ENCODE measurements at regions not wholly inside any gene's neighbourhood (a gene's known extent, or its start where the extent isn't known, plus 50 kb on each side); places are given as distances from the start of the nearest gene placed in this dataset.

GRCh38 chr9:16343249-16344237 is 526.9 kb downstream of the BNC2 start:
- no peak for TF ChIP-seq EZH2 (IDR thresholded peaks at IDR 0.05; ENCODE audit: borderline replicate concordance)
- Histone ChIP-seq H3K27me3 (no peaks in the 10 kb centered on the region), H3K27ac (peak overlapping the region; percentile 54), H3K9me3 (ENCODE audit: low read depth) (no peaks in the 10 kb centered on the region), H3K4me3 (no peak overlapping the region), H2AFZ (no peak overlapping the region), H3K4me1 (ENCODE audit: insufficient read depth) (peaks cover 4% of the 10 kb centered on the region), H3K36me3 (replicated peaks; ENCODE audit: insufficient read depth, low read depth) (no peaks in the 10 kb centered on the region), H3K79me2 (no peaks in the 10 kb centered on the region), H4K20me1 (ENCODE audit: insufficient read depth, poor library complexity, severe bottlenecking) (no peaks in the 10 kb centered on the region), H3K4me2 (no peak overlapping the region), H3K9me2 (replicated peaks; ENCODE audit: insufficient read depth) (no peaks in the 10 kb centered on the region)
- 71% methylated on average over 12 of the region's 12 CpGs for WGBS (ENCODE audit: low lambda C conversion rate, missing lambda C conversion rate)
- DNase-seq (ENCODE audit: low spot score): no peak

GRCh38 chr9:16344343-16344742 is 526.1 kb downstream of the BNC2 start:
- Histone ChIP-seq H3K27me3 (no peaks in the 10 kb centered on the region), H3K9me2 (replicated peaks; ENCODE audit: insufficient read depth) (no peaks in the 10 kb centered on the region), H3K4me2 (no peak overlapping the region), H3K36me3 (replicated peaks; ENCODE audit: insufficient read depth, low read depth) (no peaks in the 10 kb centered on the region), H3K9me3 (ENCODE audit: low read depth) (no peaks in the 10 kb centered on the region), H3K79me2 (no peaks in the 10 kb centered on the region), H3K4me1 (ENCODE audit: insufficient read depth) (peaks cover 4% of the 10 kb centered on the region), H4K20me1 (ENCODE audit: insufficient read depth, poor library complexity, severe bottlenecking) (no peaks in the 10 kb centered on the region), H3K4me3 (no peak overlapping the region), H3K27ac (peak overlapping the region; percentile 54), H2AFZ (no peak overlapping the region)
- 51% methylated on average over 6 of the region's 6 CpGs for WGBS (ENCODE audit: low lambda C conversion rate, missing lambda C conversion rate)
- peak; percentile 33 for DNase-seq (ENCODE audit: low spot score)
- TF ChIP-seq CTCF (IDR thresholded peaks at IDR 0.05; ENCODE audit: poor library complexity) (no peak), EZH2phosphoT487 (IDR thresholded peaks at IDR 0.05; ENCODE audit: low read depth, severe bottlenecking, unreplicated experiment) (no peak), EZH2 (IDR thresholded peaks at IDR 0.05; ENCODE audit: borderline replicate concordance) (no peak)

GRCh38 chr9:16345902-16346301 is 524.6 kb downstream of the BNC2 start:
- Histone ChIP-seq H4K20me1 (ENCODE audit: insufficient read depth, poor library complexity, severe bottlenecking) (no peaks in the 10 kb centered on the region), H3K36me3 (replicated peaks; ENCODE audit: insufficient read depth, low read depth) (no peaks in the 10 kb centered on the region), H3K4me1 (ENCODE audit: insufficient read depth) (peaks cover 4% of the 10 kb centered on the region), H3K79me2 (no peaks in the 10 kb centered on the region), H3K4me3 (no peak overlapping the region), H3K27me3 (no peaks in the 10 kb centered on the region), H3K27ac (no peak overlapping the region), H3K4me2 (no peak overlapping the region), H2AFZ (no peak overlapping the region), H3K9me2 (replicated peaks; ENCODE audit: insufficient read depth) (no peaks in the 10 kb centered on the region), H3K9me3 (ENCODE audit: low read depth) (no peaks in the 10 kb centered on the region)
- WGBS (ENCODE audit: low lambda C conversion rate, missing lambda C conversion rate): 98% methylated on average over 3 of the region's 3 CpGs
- DNase-seq (ENCODE audit: low spot score): no peak
- no peak for TF ChIP-seq CTCF (IDR thresholded peaks at IDR 0.05; ENCODE audit: poor library complexity)
- TF ChIP-seq EZH2phosphoT487 (IDR thresholded peaks at IDR 0.05; ENCODE audit: low read depth, severe bottlenecking, unreplicated experiment): no peak
- TF ChIP-seq EZH2 (IDR thresholded peaks at IDR 0.05; ENCODE audit: borderline replicate concordance): no peak

- H3K27ac ChIP-seq: no peak overlapping the region
- DNase-seq (ENCODE audit: low spot score): no peak
- no peaks in the 10 kb centered on the region for H3K79me2 ChIP-seq
- H3K4me1 ChIP-seq (ENCODE audit: insufficient read depth): peaks cover 4% of the 10 kb centered on the region
- H3K4me2 ChIP-seq: no peak overlapping the region
- TF ChIP-seq EZH2 (IDR thresholded peaks at IDR 0.05; ENCODE audit: borderline replicate concordance): no peak
- TF ChIP-seq CTCF (IDR thresholded peaks at IDR 0.05; ENCODE audit: poor library complexity): no peak
- no peak for TF ChIP-seq EZH2phosphoT487 (IDR thresholded peaks at IDR 0.05; ENCODE audit: low read depth, severe bottlenecking, unreplicated experiment)
- no peak overlapping the region for H2AFZ ChIP-seq
- no peaks in the 10 kb centered on the region for H3K9me3 ChIP-seq (ENCODE audit: low read depth)
- no peaks in the 10 kb centered on the region for H3K36me3 ChIP-seq (replicated peaks; ENCODE audit: insufficient read depth, low read depth)
- H3K4me3 ChIP-seq: no peak overlapping the region
- no peaks in the 10 kb centered on the region for H4K20me1 ChIP-seq (ENCODE audit: insufficient read depth, poor library complexity, severe bottlenecking)
- no peaks in the 10 kb centered on the region for H3K27me3 ChIP-seq
- WGBS (ENCODE audit: low lambda C conversion rate, missing lambda C conversion rate): 85% methylated on average over 5 of the region's 5 CpGs
- H3K9me2 ChIP-seq (replicated peaks; ENCODE audit: insufficient read depth): no peaks in the 10 kb centered on the region
These were observed 522.6 kb downstream of the BNC2 start for GRCh38 chr9:16347886-16348285.
